ENCODE measurements at regions not wholly inside any gene's neighbourhood (a gene's known extent, or its start where the extent isn't known, plus 50 kb on each side); places are given as distances from the start of the nearest gene placed in this dataset.

DNA sequence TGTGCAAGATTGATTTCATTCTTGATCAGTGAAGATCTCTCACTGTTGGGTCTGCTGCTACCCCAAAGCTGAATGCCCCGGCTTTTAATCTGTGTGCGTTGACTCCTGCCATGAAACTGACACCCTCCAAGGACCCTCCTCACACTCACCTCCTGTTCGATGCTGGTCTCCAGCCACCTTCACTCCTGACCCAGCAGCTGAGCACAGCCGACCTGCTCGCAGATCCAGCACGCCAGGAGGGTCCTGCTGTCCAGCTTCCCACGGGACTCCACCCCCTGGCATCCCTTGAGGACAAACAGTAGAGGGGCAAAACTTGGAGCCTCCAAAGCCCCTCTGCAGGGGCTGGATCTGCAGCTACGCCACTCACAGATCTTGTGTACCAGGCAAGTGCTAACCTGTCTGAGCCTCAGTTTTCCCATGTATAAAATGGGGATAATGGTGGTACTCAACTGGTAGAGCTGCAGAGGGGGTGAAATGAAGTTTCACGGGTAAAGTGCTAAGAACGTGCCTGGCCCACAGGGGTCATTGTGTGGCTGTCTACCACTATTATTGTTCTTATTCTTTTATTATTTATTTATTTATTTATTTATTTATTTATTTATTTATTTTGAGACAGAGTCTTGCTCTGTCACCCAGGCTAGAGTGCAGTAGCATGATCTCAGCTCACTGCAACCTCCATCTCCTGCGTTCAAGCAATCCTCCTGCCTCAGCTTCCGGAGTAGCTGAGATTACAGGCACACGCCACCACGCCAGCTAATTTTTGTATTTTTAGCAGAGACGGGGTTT lies 178.0 kb downstream of the PHETA1 start:
- TF ChIP-seq TCF7L2 (IDR thresholded peaks at IDR 0.05; ENCODE audit: borderline replicate concordance, extremely low read depth, insufficient read depth, insufficient read length) (no peak), POLR2AphosphoS5 (IDR thresholded peaks at IDR 0.05; ENCODE audit: low read depth, low read length) (no peak), ZFX (IDR thresholded peaks at IDR 0.05) (no peak), SRF (IDR thresholded peaks at IDR 0.05; ENCODE audit: low read depth) (no peak), EGR1 (IDR thresholded peaks at IDR 0.05; ENCODE audit: low read depth) (no peak), ZNF274 (IDR thresholded peaks at IDR 0.05; ENCODE audit: low read depth, low read length) (no peak), CBX3 (IDR thresholded peaks at IDR 0.05; ENCODE audit: low read depth) (no peak), RAD21 (IDR thresholded peaks at IDR 0.05; ENCODE audit: low read depth) (no peak), SIN3A (IDR thresholded peaks at IDR 0.05; ENCODE audit: low read depth) (no peak), SP1 (IDR thresholded peaks at IDR 0.05; ENCODE audit: low read depth) (no peak), EZH2 (IDR thresholded peaks at IDR 0.05) (no peak)
- TF ChIP-seq, protein P1, sequence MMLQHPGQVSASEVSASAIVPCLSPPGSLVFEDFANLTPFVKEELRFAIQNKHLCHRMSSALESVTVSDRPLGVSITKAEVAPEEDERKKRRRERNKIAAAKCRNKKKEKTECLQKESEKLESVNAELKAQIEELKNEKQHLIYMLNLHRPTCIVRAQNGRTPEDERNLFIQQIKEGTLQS (IDR thresholded peaks at IDR 0.05), result no peak
- TF ChIP-seq, protein P2, sequence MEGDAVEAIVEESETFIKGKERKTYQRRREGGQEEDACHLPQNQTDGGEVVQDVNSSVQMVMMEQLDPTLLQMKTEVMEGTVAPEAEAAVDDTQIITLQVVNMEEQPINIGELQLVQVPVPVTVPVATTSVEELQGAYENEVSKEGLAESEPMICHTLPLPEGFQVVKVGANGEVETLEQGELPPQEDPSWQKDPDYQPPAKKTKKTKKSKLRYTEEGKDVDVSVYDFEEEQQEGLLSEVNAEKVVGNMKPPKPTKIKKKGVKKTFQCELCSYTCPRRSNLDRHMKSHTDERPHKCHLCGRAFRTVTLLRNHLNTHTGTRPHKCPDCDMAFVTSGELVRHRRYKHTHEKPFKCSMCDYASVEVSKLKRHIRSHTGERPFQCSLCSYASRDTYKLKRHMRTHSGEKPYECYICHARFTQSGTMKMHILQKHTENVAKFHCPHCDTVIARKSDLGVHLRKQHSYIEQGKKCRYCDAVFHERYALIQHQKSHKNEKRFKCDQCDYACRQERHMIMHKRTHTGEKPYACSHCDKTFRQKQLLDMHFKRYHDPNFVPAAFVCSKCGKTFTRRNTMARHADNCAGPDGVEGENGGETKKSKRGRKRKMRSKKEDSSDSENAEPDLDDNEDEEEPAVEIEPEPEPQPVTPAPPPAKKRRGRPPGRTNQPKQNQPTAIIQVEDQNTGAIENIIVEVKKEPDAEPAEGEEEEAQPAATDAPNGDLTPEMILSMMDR (IDR thresholded peaks at IDR 0.05 in 2 of 3, conservative IDR thresholded peaks at IDR 0.05 in 1 of 3; ENCODE audit: borderline replicate concordance in 1 of 3, insufficient read depth in 1 of 3, low read depth in 2 of 3, low read length in 2 of 3), result no peak
- TF ChIP-seq, protein P3, sequence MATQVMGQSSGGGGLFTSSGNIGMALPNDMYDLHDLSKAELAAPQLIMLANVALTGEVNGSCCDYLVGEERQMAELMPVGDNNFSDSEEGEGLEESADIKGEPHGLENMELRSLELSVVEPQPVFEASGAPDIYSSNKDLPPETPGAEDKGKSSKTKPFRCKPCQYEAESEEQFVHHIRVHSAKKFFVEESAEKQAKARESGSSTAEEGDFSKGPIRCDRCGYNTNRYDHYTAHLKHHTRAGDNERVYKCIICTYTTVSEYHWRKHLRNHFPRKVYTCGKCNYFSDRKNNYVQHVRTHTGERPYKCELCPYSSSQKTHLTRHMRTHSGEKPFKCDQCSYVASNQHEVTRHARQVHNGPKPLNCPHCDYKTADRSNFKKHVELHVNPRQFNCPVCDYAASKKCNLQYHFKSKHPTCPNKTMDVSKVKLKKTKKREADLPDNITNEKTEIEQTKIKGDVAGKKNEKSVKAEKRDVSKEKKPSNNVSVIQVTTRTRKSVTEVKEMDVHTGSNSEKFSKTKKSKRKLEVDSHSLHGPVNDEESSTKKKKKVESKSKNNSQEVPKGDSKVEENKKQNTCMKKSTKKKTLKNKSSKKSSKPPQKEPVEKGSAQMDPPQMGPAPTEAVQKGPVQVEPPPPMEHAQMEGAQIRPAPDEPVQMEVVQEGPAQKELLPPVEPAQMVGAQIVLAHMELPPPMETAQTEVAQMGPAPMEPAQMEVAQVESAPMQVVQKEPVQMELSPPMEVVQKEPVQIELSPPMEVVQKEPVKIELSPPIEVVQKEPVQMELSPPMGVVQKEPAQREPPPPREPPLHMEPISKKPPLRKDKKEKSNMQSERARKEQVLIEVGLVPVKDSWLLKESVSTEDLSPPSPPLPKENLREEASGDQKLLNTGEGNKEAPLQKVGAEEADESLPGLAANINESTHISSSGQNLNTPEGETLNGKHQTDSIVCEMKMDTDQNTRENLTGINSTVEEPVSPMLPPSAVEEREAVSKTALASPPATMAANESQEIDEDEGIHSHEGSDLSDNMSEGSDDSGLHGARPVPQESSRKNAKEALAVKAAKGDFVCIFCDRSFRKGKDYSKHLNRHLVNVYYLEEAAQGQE (IDR thresholded peaks at IDR 0.05; ENCODE audit: low read depth), result no peak
- Histone ChIP-seq H3K9me2 (ENCODE audit: insufficient read depth) (no peaks in the 10 kb centered on the region), H3K9me3 (ENCODE audit: control insufficient read depth in 1 of 2, insufficient read depth in 1 of 2, low read depth in 1 of 2, low read length in 2 of 2) (no peaks in the 10 kb centered on the region), H3K27ac (ENCODE audit: low read depth, low read length) (no peak overlapping the region), H3K4me3 (replicated peaks in 1 of 2; ENCODE audit: low read depth in 1 of 2, low read length in 2 of 2) (no peak overlapping the region), H2AFZ (ENCODE audit: low read depth, low read length, poor library complexity, severe bottlenecking) (no peak overlapping the region), H3K9ac (ENCODE audit: low read length) (no peak overlapping the region), H3K4me2 (ENCODE audit: low read length) (no peak overlapping the region), H3K79me2 (ENCODE audit: insufficient read depth, low read length) (no peaks in the 10 kb centered on the region), H4K20me1 (ENCODE audit: insufficient read depth) (no peaks in the 10 kb centered on the region), H3K4me1 (ENCODE audit: control insufficient read depth in 1 of 2, insufficient read depth in 2 of 2, low read length in 2 of 2) (no peaks in the 10 kb centered on the region), H3K36me3 (ENCODE audit: control insufficient read depth in 1 of 2, insufficient read depth in 2 of 2, low read length in 2 of 2) (no peaks in the 10 kb centered on the region), H3K27me3 (ENCODE audit: insufficient read depth, low read length) (peaks cover 41% of the 10 kb centered on the region; the same call in 1 of the 2 replicates)
- POLR2A ChIA-PET, result interaction anchor here (0.5 kb wide), 1 partner anchor 11 kb away, joined by 3 read pairs; no protein-coding TSS in a partner anchor
- CTCF ChIA-PET, result no interaction called here
- DNase-seq (ENCODE audit: low read depth, low spot score) (no peak), ATAC-seq (no peak)
- intact Hi-C loops (cut with micrococcal nuclease), result no loop called here
- no TSS peak for BruUV-seq (replicated peaks)
- RAD21 ChIA-PET (ENCODE audit: low non-redundant PET in 1 of 2, low total read pairs in 2 of 2, uncharacterized antibody in 2 of 2, unreplicated experiment in 2 of 2), result no interaction called here
